Mononuclear cell (primary cell): ENCODE measurements at regions not wholly inside any gene's neighbourhood (a gene's known extent, or its start where the extent isn't known, plus 50 kb on each side); places are given as distances from the start of the nearest gene placed in this dataset.

Source experiments
- H3K27me3 ChIP-seq: 2 replicates; pipeline ENCODE4 v1.6.0; 2011; ENCODE audit warnings: low read length, control low read depth; ENCODE audit not compliant: insufficient read depth
- H3K4me1 ChIP-seq: 2 replicates; pipeline ENCODE4 v1.5.1; 2011; ENCODE audit warnings: mild to moderate bottlenecking, low read length, control low read depth; ENCODE audit not compliant: insufficient read depth
- H3K4me3 ChIP-seq: 2 replicates; pipeline ENCODE4 v1.5.1; 2011; ENCODE audit warnings: mild to moderate bottlenecking, low read length, moderate library complexity
- H3K9me3 ChIP-seq: 2 replicates; pipeline ENCODE4 v1.5.1; 2011; ENCODE audit warnings: low read depth, mild to moderate bottlenecking, control low read depth, low read length

GRCh38 chr3:184659797-184660301, 52.0 kb downstream of the MAGEF1 start:
- H3K4me1 ChIP-seq: peaks cover 17% of the 10 kb centered on the region
- H3K9me3 ChIP-seq: no peaks in the 10 kb centered on the region
- no peak overlapping the region for H3K4me3 ChIP-seq
- H3K27me3 ChIP-seq: no peaks in the 10 kb centered on the region

DNA sequence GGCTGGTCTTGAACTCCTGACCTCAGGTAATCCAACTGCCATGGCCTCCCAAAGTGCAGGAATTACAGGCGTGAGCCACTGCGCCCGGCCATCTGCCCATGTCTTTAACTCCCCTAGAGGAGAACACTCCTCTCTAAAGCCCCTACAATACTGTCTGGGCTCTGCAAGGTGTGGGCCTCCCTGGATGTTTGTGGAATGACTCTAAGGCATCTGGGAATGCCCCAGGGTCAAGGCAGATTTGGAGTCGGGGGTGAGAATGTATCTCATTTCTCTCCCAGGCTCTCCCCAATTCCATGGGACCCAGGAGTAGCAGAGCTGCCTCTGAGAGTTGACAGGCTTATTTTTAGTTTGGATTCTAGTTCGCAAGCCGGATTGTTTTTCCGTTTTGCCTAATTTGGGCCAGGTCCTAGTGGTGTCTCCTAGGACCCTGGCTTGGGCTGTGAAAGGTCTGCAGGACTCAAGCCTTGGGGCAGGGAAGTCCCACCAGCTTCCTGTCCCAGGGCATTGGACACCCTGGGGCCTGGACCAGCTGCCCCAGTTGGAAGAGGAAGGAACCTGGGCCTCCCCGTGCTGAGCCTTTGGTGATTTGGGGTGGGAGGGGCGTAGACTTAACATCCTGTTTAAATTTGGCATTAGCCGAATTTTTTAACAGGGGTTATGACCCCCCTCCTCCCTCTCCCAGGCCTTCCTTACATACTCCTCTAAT, 53.5 kb downstream of the MAGEF1 start:
- Histone ChIP-seq H3K27me3 (no peaks in the 10 kb centered on the region), H3K4me3 (no peak overlapping the region)

GRCh38 chr3:184656829-184657681, 54.8 kb downstream of the MAGEF1 start:
- Histone ChIP-seq H3K9me3 (no peaks in the 10 kb centered on the region), H3K4me3 (no peak overlapping the region), H3K4me1 (peaks cover 17% of the 10 kb centered on the region), H3K27me3 (no peaks in the 10 kb centered on the region)

More for the DNA sequence above, 53.5 kb downstream of the MAGEF1 start:
- H3K4me1 ChIP-seq: peaks cover 17% of the 10 kb centered on the region
- no peaks in the 10 kb centered on the region for H3K9me3 ChIP-seq

DNA sequence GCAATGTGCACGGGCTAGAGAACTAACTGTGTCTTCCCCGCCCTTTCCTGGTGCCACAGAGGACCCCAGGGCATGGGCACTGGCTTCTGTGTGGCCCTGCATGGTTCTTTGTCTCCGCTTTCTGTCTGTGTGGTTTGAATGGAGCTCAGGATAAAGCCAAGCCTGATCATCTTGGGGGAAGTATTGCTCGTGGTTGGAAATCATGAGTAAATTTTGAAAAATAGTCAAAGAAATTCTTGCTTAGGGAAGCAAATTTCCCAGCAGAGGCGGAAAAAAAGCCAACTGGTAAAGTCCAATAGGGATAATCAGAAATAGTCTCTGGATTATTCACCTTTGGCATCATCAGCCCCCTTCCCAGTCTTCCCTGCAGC, 55.4 kb downstream of the MAGEF1 start:
- Histone ChIP-seq H3K27me3 (no peaks in the 10 kb centered on the region), H3K4me3 (no peak overlapping the region), H3K4me1 (peaks cover 20% of the 10 kb centered on the region), H3K9me3 (no peaks in the 10 kb centered on the region)

GRCh38 chr3:184655597-184655996, 56.3 kb downstream of the MAGEF1 start:
- H3K4me3 ChIP-seq: no peak overlapping the region
- H3K27me3 ChIP-seq: no peaks in the 10 kb centered on the region
- peaks cover 14% of the 10 kb centered on the region for H3K4me1 ChIP-seq
- H3K9me3 ChIP-seq: no peaks in the 10 kb centered on the region

DNA sequence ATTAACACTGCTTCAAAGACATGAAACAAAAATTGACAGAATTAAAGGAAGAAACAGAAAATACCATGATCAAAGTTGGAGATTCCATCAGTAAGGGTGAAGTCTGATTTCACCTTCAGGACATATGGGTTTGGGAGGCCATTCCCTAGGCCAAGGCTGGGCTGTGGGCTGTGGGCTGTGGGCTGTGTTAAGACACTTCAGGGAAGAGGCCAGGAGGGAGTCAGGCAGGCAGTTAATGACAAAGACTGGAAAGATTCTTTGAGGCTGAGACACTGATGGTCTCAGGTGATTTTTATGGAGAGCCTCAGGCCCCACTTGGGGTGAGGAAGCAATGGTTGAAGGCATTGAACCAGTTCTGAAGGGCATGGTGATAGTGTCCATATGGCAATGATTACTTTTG, 57.5 kb downstream of the MAGEF1 start:
- Histone ChIP-seq H3K4me1 (peaks cover 13% of the 10 kb centered on the region), H3K4me3 (no peak overlapping the region)

GRCh38 chr3:184652465-184652864, 59.4 kb downstream of the MAGEF1 start:
- H3K9me3 ChIP-seq: no peaks in the 10 kb centered on the region
- H3K4me1 ChIP-seq: peaks cover 3% of the 10 kb centered on the region
- H3K4me3 ChIP-seq: no peak overlapping the region
- no peaks in the 10 kb centered on the region for H3K27me3 ChIP-seq

More for the DNA sequence above, 57.5 kb downstream of the MAGEF1 start:
- no peaks in the 10 kb centered on the region for H3K9me3 ChIP-seq
- H3K27me3 ChIP-seq: no peaks in the 10 kb centered on the region

DNA sequence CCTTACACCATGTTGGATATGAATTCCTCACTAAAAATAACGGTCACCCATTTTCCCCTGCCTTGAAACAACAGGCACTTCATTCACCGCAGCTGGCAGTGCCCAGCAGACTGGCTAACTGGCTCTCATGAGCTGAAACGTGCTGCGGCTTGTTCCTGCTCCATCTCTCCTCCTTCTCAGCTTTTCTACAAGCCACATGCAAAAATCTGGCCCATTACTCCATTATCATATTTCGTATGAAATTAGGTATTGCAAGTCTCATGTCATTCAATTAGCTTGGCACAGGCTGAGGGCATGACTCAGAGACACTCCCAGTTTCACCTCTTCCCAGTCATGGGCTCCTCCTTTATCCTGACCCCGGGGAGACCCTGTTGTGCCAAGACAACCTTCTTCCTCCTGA, 60.0 kb downstream of the MAGEF1 start:
- no peaks in the 10 kb centered on the region for H3K9me3 ChIP-seq
- H3K4me1 ChIP-seq: peaks cover 3% of the 10 kb centered on the region
- no peaks in the 10 kb centered on the region for H3K27me3 ChIP-seq
- H3K4me3 ChIP-seq: no peak overlapping the region

DNA sequence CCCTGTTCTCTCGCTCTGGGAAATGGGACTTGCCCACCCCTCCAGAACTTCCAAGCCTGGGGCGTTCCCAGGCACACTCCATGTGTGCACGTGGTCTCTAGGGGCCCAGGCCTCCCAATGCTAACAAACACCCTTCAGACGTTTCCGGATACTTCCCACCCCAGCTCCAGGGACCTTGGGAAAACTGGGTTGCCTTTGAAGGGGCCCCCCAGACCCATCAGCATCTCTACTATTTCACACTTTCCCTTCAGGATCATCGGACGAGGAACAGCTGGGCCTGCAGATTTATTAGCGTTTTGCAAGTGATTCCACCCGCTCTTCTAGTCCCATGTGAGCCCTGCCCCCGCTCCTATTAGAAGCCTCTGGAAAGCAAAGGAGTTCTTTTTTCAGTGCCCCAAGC, 63.2 kb downstream of the MAGEF1 start:
- Histone ChIP-seq H3K4me1 (peaks cover 3% of the 10 kb centered on the region), H3K9me3 (no peaks in the 10 kb centered on the region), H3K27me3 (no peaks in the 10 kb centered on the region), H3K4me3 (no peak overlapping the region)

DNA sequence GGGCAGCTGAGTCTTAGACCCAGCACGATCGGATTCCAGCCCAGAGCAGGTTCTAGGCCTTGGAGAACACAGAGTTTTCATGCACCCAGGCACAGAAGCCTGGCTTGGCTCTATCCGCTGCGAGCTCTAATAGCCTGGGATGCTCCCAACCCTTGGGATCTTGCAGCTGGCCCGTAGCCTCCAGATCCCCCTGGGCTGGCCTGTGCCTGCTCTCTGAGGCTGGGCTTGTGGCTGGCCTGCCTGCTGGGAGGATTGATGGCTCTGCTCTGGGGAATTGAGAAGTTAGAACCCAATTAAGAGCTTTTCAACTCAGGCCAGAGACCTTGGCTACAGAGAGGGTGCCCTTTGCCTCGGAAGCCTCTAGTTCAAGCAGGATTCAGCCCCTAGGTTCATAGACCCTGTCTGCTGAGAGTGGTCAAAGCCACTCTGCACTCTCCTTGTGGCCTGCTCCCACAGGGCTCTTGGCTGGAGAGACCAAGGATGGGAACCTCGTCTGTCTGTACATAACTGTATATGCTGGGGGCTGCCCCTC, 64.4 kb downstream of the MAGEF1 start:
- Histone ChIP-seq H3K9me3 (no peaks in the 10 kb centered on the region), H3K27me3 (no peaks in the 10 kb centered on the region), H3K4me1 (peaks cover 8% of the 10 kb centered on the region)

DNA sequence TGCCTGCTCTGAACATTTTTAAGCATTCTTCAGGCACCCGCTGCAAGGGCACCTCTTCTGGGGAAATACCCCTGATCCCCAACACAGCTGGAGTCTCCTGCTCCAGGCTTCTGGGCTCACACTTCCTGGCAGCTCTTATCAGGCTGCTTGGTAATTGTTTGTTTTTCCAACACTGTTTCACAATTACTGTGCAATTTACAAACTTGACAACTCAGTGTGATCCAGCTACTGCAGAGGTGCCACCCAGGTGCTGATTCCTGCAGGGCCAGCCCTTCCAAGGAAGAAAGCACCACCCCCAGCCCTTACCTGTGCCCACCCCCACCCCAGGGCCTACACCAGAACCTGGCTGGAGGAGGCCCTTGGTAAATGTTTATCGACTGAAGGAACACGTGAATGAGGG, 66.5 kb downstream of the MAGEF1 start:
- no peaks in the 10 kb centered on the region for H3K27me3 ChIP-seq
- peaks cover 5% of the 10 kb centered on the region for H3K4me1 ChIP-seq
- H3K4me3 ChIP-seq: no peak overlapping the region
- no peaks in the 10 kb centered on the region for H3K9me3 ChIP-seq

More for the DNA sequence above, 64.4 kb downstream of the MAGEF1 start:
- no peak overlapping the region for H3K4me3 ChIP-seq

DNA sequence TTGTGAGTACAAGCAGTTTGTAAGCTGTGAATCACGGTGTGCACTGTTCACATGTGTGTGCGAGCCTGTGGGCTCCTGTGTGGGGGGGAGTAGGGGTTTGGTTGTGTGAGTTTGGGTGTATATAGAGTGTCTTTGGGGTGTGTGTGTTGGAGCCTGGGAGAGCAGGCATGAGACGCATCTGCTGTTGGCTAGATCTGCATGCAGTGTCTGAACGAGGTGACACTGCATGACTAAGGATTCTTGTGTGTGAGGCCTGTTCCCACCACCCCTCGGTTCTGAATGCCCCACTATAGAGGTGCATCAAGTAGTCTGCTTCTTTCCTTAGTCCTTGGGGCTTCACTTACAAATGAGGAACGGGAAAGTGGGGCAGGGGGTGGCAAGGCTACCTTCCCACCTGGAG, 68.4 kb downstream of the MAGEF1 start:
- Histone ChIP-seq H3K4me3 (no peak overlapping the region), H3K27me3 (no peaks in the 10 kb centered on the region), H3K9me3 (no peaks in the 10 kb centered on the region), H3K4me1 (peaks cover 20% of the 10 kb centered on the region)

GRCh38 chr3:184642631-184643285, 69.1 kb downstream of the MAGEF1 start:
- Histone ChIP-seq H3K4me3 (no peak overlapping the region), H3K9me3 (no peaks in the 10 kb centered on the region), H3K4me1 (peaks cover 27% of the 10 kb centered on the region), H3K27me3 (no peaks in the 10 kb centered on the region)

GRCh38 chr3:184641430-184641829, 70.4 kb downstream of the MAGEF1 start:
- H3K4me1 ChIP-seq: peaks cover 39% of the 10 kb centered on the region
- H3K9me3 ChIP-seq: no peaks in the 10 kb centered on the region
- H3K27me3 ChIP-seq: no peaks in the 10 kb centered on the region
- no peak overlapping the region for H3K4me3 ChIP-seq

DNA sequence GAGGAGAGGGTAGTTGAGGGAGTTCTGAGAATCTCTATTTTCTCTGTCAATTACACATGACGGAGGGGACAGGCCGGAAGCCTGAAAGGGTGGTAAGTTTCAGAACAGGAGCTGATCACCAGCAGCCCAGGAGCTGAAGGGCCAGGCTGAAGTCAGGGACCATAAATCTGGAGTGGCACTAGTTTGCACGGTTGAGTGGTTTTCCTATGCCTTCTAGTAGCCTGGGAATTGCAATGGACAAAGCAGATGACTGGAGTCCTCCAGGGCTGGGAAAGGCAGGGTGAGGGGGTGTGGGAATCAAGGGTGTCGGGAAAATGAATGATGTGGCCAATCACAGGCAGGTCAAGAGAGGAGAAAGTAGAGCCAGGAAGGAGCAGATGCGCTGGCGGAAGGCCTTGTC, 72.5 kb downstream of the MAGEF1 start:
- H3K27me3 ChIP-seq: no peaks in the 10 kb centered on the region

More for the DNA sequence above, 72.5 kb downstream of the MAGEF1 start:
- Histone ChIP-seq H3K9me3 (no peaks in the 10 kb centered on the region), H3K4me3 (no peak overlapping the region), H3K4me1 (peaks cover 53% of the 10 kb centered on the region)
